ENCODE measurements at regions not wholly inside any gene's neighbourhood (a gene's known extent, or its start where the extent isn't known, plus 50 kb on each side); places are given as distances from the start of the nearest gene placed in this dataset.

- Histone ChIP-seq H3K4me3 (no peak overlapping the region), H3K9ac (ENCODE audit: control insufficient read depth, insufficient read depth, low read length) (no peak overlapping the region), H4K20me1 (ENCODE audit: control insufficient read depth, insufficient read depth) (no peaks in the 10 kb centered on the region), H3K4me1 (ENCODE audit: control insufficient read depth, insufficient read depth, low read length) (no peaks in the 10 kb centered on the region), H3K79me2 (ENCODE audit: control insufficient read depth, insufficient read depth, low read length) (no peaks in the 10 kb centered on the region), H3K9me3 (replicated peaks; ENCODE audit: control insufficient read depth, insufficient read depth, low read length) (no peaks in the 10 kb centered on the region; the same call in 2 of the 3 replicates), H3K36me3 (ENCODE audit: control insufficient read depth in 2 of 2, insufficient read depth in 2 of 2, low read length in 1 of 2) (no peaks in the 10 kb centered on the region), H3K4me2 (ENCODE audit: control insufficient read depth, insufficient read depth) (no peak overlapping the region), H3K27me3 (replicated peaks in 1 of 2; ENCODE audit: control insufficient read depth in 2 of 2, insufficient read depth in 2 of 2, low read length in 1 of 2) (no peaks in the 10 kb centered on the region), H3K27ac (ENCODE audit: control insufficient read depth, insufficient read depth) (no peak overlapping the region), H2AFZ (ENCODE audit: control insufficient read depth, low read depth, low read length) (no peak overlapping the region)
- no peak for TF ChIP-seq SREBF1 (IDR thresholded peaks at IDR 0.05; ENCODE audit: low read length)
- TF ChIP-seq SMC3 (IDR thresholded peaks at IDR 0.05; ENCODE audit: borderline replicate concordance, low read length), result no peak
- no peak for TF ChIP-seq ESRRA (IDR thresholded peaks at IDR 0.05; ENCODE audit: low read length)
- no peak for TF ChIP-seq SMARCA5 (IDR thresholded peaks at IDR 0.05)
- TF ChIP-seq KDM1A (IDR thresholded peaks at IDR 0.05; ENCODE audit: borderline replicate concordance), result no peak
- no peak for TF ChIP-seq HDGF (IDR thresholded peaks at IDR 0.05)
- TF ChIP-seq RBBP5 (conservative IDR thresholded peaks at IDR 0.05), result no peak
- TF ChIP-seq ZNF207 (IDR thresholded peaks at IDR 0.05; ENCODE audit: borderline replicate concordance), result no peak
- TF ChIP-seq EZH2 (IDR thresholded peaks at IDR 0.05; ENCODE audit: borderline replicate concordance, control insufficient read depth, low read depth, low read length), result no peak
- no peak for TF ChIP-seq GABPA (IDR thresholded peaks at IDR 0.05; ENCODE audit: low read depth)
- TF ChIP-seq CHD4 (IDR thresholded peaks at IDR 0.05), result no peak
- BruUV-seq (replicated peaks), result no TSS peak
- RAD21 ChIA-PET (ENCODE audit: unreplicated experiment), result no interaction called here
- SMC1A ChIA-PET (ENCODE audit: uncharacterized antibody, unreplicated experiment), result no interaction called here
- DNase-seq (ENCODE audit: low read depth, low spot score) (no peak), ATAC-seq (no peak), FAIRE-seq (no peak)
- in situ Hi-C loops (cut with MboI) (no loop called here), intact Hi-C loops (cut with micrococcal nuclease; ENCODE audit: unreplicated experiment) (no loop called here)
- POLR2A ChIA-PET, result interaction anchor here (0.7 kb wide), 1 partner anchor 118 kb away, joined by 3 read pairs; no protein-coding TSS in a partner anchor
- CTCF ChIA-PET, result no interaction called here
Observed at GRCh38 chr2:161522796-161523195, 101.4 kb upstream of the SLC4A10 start.

DNA sequence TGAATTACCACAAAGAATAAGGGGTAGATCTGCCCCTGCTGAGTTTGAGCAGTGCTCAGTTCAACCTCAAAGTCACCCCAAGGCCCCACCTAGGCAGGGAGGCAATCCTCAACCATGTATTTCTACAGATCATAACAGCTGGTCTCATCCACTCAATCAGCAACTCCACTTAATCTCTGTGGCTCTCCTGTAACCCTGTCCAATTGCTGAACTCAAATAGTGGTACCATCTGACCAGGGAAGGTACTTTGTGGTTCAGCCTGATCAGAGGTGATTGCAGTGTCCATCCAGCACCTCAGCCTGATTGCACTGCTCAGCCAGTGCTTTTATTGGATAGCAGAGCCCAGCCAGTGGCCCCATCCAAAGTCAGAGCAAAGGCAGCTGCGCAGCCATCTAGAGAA, 91.0 kb upstream of the SLC4A10 start:
- ChIA-PET POLR2A (no interaction called here), RAD21 (ENCODE audit: unreplicated experiment) (no interaction called here), SMC1A (ENCODE audit: uncharacterized antibody, unreplicated experiment) (no interaction called here), CTCF (no interaction called here)
- H3K27me3 ChIP-seq (replicated peaks in 1 of 2; ENCODE audit: control insufficient read depth in 2 of 2, insufficient read depth in 2 of 2, low read length in 1 of 2), result no peaks in the 10 kb centered on the region
- no peaks in the 10 kb centered on the region for H3K4me1 ChIP-seq (ENCODE audit: control insufficient read depth, insufficient read depth, low read length)
- H4K20me1 ChIP-seq (ENCODE audit: control insufficient read depth, insufficient read depth), result no peaks in the 10 kb centered on the region
- H3K9ac ChIP-seq (ENCODE audit: control insufficient read depth, insufficient read depth, low read length), result no peak overlapping the region
- H3K79me2 ChIP-seq (ENCODE audit: control insufficient read depth, insufficient read depth, low read length), result no peaks in the 10 kb centered on the region
- DNase-seq (ENCODE audit: low read depth, low spot score) (no peak), ATAC-seq (no peak), FAIRE-seq (no peak)
- no peak overlapping the region for H3K4me2 ChIP-seq (ENCODE audit: control insufficient read depth, insufficient read depth)
- TF ChIP-seq POLR2AphosphoS5 (IDR thresholded peaks at IDR 0.05; ENCODE audit: low read length), result no peak
- intact Hi-C loops (cut with micrococcal nuclease; ENCODE audit: unreplicated experiment), result no loop called here
- no peak overlapping the region for H2AFZ ChIP-seq (ENCODE audit: control insufficient read depth, low read depth, low read length)
- no TSS peak for BruUV-seq (replicated peaks)
- H3K36me3 ChIP-seq (ENCODE audit: control insufficient read depth in 2 of 2, insufficient read depth in 2 of 2, low read length in 1 of 2), result no peaks in the 10 kb centered on the region
- in situ Hi-C loops (cut with MboI), result no loop called here
- H3K27ac ChIP-seq (ENCODE audit: control insufficient read depth, insufficient read depth), result no peak overlapping the region
- WGBS (ENCODE audit: insufficient coverage, insufficient replicate concordance, low lambda C conversion rate, missing lambda C conversion rate), result 31% methylated on average over 1 of the region's 1 CpG
- H3K9me3 ChIP-seq (replicated peaks; ENCODE audit: control insufficient read depth, insufficient read depth, low read length), result no peaks in the 10 kb centered on the region
- H3K4me3 ChIP-seq, result no peak overlapping the region

All from GM12878 (cell line).